GM12891 (cell line): ENCODE measurements at regions not wholly inside any gene's neighbourhood (a gene's known extent, or its start where the extent isn't known, plus 50 kb on each side); places are given as distances from the start of the nearest gene placed in this dataset.
A peak's percentile ranks its signal among the peaks of the same experiment; 100 is the strongest.

ENCODE experiments used
- DNase-seq: peaks from one replicate; pipeline ENCODE4 v3.0.0; 2011; ENCODE audit warnings: low spot score; ENCODE audit not compliant: insufficient read length
- FAIRE-seq: peaks from 2 replicates; lab custom pipeline; 2011; peaks lifted over from hg19 to GRCh38; lab: Jason Lieb, UNC
- PAX5 ChIP-seq: IDR thresholded peaks from 2 replicates; pipeline ENCODE4 v1.6.1; 2011; ENCODE audit warnings: low read length, moderate library complexity, mild to moderate bottlenecking; ENCODE audit not compliant: insufficient read depth, severe bottlenecking
- POLR2A ChIP-seq: IDR thresholded peaks from 2 replicates; pipeline ENCODE4 v1.6.1; 2011; ENCODE audit warnings: low read depth, low read length, control low read depth
- POLR2AphosphoS5 ChIP-seq: IDR thresholded peaks from 2 replicates; pipeline ENCODE4 v1.6.1; 2011; ENCODE audit warnings: low read depth, low read length, control low read depth
- POU2F2 ChIP-seq: IDR thresholded peaks from 2 replicates; pipeline ENCODE4 v1.6.1; 2011; ENCODE audit warnings: low read depth, mild to moderate bottlenecking, control low read depth, low read length, moderate library complexity
- SPI1 ChIP-seq: IDR thresholded peaks from 2 replicates; pipeline ENCODE4 v1.6.1; 2011; ENCODE audit warnings: low read depth, low read length, control low read depth
- TAF1 ChIP-seq: IDR thresholded peaks from 2 replicates; pipeline ENCODE4 v1.6.1; 2011; ENCODE audit warnings: low read depth, low read length, control low read depth

DNA sequence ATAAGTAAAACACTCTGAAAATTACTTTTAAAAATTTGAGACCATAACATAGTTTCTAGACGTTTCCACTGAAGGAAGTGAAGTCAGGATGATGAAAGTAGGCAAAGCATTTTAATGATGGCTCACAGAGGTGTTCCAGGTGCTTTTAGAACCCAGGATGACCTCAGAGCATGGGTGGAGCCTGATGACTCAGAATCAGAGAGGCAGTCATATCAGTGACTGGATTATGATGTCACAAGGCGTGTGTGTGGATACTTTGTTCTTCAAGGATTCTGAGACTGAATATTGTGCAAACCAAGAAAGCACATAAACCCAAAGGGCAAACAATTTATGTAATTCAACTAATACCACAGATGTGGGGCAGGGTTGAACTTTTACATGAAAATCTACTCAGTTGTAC lies 200.2 kb upstream of the FOXN2 start:
- TF ChIP-seq PAX5 (no peak), POLR2AphosphoS5 (no peak), POU2F2 (no peak), POLR2A (no peak), TAF1 (no peak), SPI1 (no peak)
- DNase-seq (no peak), FAIRE-seq (no peak)

DNA sequence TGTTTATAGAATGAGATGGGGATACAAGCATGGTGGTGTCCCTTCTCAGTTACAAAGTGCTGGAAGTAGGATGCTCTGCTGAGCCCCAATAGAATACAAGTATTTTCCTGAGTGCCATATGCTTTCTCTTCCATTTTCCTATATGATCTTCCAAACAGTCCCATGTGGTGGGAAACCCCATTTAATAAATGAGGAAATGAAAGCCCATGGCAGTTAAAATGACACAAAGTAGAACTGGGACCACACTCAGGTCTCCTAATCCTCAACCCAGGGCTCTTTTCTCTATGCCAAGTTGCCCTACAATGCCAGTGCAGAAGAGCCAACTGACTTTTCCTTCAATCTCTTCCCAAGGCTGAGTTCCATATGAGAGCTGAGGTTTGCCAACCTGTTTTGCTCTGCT lies 198.0 kb upstream of the FOXN2 start:
- DNase-seq, result no peak
- no peak for FAIRE-seq
- TF ChIP-seq SPI1, result peak; percentile 78
- no peak for TF ChIP-seq POU2F2
- no peak for TF ChIP-seq TAF1
- no peak for TF ChIP-seq POLR2AphosphoS5
- TF ChIP-seq POLR2A, result no peak
- no peak for TF ChIP-seq PAX5

DNA sequence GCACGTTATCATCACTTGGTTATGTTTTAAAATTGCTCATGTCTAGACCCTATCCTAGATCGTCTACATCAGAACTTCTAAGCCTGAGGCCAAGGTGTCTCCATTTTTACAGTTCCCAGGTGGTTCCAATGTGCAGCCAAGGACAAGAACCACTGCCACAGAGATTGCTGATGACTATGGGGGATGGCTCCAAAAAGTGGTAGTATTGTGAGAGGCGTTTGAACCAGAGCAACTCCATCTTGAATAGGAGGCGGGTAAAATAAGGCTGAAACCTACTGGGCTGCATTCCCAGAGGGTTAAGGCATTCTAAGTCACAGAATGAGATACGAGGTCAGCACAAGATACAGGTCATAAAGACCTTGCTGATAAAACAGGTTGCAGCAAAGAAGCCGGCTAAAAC lies 195.6 kb upstream of the FOXN2 start:
- no peak for TF ChIP-seq POU2F2
- no peak for TF ChIP-seq POLR2AphosphoS5
- TF ChIP-seq POLR2A, result no peak
- FAIRE-seq (no peak), DNase-seq (no peak)

DNA sequence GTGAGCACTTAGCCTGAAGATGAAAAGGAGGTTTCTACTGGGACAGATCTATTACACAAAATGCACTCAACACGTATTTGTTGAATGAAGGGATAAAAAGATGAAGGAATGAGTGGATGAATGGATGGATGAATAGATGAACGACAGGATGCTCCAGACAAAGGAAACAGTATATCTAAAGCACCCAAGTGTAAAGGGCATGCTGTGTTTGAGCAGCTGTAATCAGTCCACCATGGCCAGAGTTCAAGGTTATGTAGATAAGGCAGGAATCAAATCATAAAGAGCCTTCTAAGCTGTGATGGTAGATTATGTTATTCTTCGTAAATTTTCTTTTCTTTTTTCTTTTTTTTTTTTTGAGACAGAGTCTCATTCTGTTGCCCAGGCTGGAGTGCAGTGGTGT lies 194.4 kb upstream of the FOXN2 start:
- FAIRE-seq (no peak), DNase-seq (no peak)
- TF ChIP-seq POU2F2 (no peak), SPI1 (no peak), PAX5 (no peak), POLR2A (no peak), POLR2AphosphoS5 (no peak), TAF1 (no peak)

DNA sequence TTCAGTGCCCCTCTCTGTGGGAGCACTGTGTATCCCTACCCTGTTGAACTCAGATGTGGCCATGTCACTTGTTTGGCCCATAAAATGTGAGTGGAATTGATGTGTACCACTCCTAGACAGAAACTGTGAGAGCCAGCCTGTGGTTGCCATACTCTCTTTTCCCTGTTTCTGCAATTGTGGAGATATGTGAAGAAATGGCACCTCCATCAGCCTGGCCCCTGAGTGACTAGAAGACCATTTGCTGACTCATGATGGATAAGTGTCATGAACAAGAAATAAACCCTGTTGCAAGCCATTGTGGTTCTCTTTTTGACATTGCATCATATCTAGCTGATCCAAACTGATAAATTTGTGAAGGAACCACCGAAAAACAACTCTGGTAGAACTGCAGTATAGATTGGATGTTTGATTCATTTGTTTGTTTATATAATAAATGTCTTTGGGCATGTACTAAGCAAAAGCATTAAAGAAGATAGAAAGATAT lies 193.7 kb upstream of the FOXN2 start:
- TF ChIP-seq SPI1 (no peak), POLR2AphosphoS5 (no peak), PAX5 (no peak), POLR2A (no peak), TAF1 (no peak), POU2F2 (no peak)
- no peak for DNase-seq
- FAIRE-seq, result no peak

DNA sequence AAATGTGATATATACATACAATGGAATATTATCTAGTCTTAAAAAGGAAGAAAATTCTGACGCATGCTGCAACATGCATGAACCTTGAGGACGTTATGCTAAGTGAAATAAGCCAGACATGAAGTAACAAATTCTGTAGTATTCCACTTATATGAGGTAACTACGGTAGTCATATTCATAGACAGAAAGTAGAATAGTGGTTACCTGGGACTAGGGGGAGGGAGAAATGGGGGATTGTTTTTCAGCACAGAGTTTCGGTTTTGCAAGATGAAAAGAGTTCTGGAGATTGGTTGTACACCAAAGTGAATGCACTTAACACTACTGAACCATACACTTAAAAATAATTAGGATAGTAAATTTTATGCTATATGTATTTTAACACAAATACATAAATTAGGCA lies 192.3 kb upstream of the FOXN2 start:
- no peak for FAIRE-seq
- DNase-seq, result no peak
- TF ChIP-seq POU2F2, result no peak
- no peak for TF ChIP-seq SPI1
- TF ChIP-seq POLR2A, result no peak
- TF ChIP-seq PAX5, result no peak
- TF ChIP-seq POLR2AphosphoS5, result no peak

DNA sequence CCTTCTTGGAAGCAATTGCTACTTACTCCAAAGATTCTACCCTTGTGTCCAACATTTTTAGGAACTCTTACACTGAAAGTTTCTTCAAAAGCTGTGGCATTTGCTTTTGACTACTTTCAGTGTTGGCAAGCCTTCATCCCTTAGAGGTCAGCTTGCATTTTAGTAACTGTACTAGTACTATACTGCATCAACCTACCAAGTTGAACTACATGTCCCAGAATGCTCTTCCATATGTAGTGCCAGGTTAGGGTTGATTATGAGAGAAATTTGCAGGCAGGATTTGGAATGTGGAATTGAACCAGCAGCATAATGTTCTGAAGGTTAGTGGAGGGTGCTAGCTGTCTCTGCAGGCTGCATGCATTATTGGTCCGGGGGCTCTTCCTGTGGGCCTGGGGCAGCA lies 189.9 kb upstream of the FOXN2 start:
- DNase-seq, result no peak
- TF ChIP-seq TAF1 (no peak), POLR2A (no peak), PAX5 (no peak), POLR2AphosphoS5 (no peak)
- FAIRE-seq, result no peak

DNA sequence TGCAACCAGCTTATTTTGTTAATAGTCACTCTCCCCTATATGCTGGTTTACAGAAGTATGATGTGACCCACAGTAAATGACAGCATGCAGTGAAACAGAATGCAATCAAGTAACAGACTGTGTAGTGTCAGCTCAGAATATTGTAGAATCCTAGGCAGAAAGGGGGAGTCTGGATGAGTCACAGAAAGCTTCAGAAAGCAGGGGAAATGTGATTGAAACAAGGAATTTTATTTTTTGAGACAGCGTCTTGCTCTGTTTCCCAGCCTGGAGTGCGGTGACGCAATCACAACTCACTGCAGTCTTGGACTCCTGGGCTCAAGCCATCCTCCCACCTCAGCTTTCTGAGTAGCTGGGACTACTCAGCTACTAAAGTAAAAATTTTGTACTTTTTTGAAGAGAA lies 188.3 kb upstream of the FOXN2 start:
- FAIRE-seq, result no peak
- TF ChIP-seq SPI1 (no peak), POLR2AphosphoS5 (no peak), POU2F2 (no peak), TAF1 (no peak), POLR2A (no peak), PAX5 (no peak)

DNA sequence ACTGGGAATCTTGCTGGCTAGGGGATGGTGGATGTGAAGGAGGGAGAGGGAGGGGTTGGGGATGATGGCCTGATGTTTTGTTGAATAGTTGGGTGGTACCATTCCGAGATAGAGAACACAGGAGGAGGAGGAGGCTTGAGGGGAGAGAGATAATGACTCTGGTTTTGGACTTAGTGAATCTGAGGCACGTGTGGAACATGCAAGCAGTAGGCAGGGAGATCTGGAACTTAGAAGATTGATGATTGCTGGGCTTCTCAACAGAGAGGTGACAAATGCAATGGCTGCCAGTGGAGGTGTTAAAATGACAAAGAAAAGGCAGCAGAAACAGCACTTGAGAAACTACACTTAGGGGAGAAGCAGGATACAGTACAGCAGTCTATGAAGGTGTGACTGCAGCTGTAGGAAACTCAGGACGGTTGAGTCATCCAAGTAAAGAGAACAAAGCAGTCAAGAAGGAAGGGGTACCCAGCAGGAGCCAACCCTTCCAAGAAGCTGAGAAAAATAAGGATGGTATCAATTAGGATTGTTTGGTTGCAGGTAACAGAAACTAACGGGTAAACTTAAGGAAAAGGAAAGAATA lies 186.8 kb upstream of the FOXN2 start:
- DNase-seq, result no peak
- TF ChIP-seq SPI1 (no peak), POLR2A (no peak), PAX5 (no peak), TAF1 (no peak), POLR2AphosphoS5 (no peak), POU2F2 (no peak)
- FAIRE-seq, result no peak

More for the DNA sequence above, 188.3 kb upstream of the FOXN2 start:
- no peak for DNase-seq

DNA sequence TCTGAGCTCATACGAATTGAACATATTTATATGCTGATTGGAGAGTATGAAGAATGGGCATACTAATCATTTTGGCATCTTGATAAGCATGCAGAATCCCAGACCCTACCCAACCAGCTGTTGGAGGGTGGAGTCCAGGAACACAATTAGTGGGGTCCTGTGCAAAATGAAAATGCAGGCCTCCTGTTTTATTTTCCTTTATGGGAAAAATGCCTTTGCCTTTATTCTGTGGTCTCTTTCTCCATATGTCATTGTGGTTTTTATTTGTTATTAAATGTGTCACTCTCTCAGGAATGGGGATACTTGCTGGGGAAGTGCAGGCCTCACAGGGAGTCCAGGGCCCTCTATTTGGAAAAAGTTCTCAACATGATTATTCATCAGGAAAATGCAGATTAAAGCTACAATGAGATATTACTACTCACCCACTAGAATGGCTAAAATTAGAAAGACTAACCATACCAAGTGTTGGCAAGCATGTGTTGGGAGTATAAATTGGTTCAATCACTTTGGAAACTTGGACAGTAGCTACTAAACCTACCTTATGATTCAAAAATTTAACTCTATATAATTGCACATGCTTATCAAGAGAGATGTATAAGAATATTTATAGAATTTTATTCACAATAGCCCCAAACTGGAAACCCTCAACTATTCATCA lies 185.1 kb upstream of the FOXN2 start:
- TF ChIP-seq TAF1, result no peak
- TF ChIP-seq PAX5, result no peak
- TF ChIP-seq SPI1, result no peak
- no peak for TF ChIP-seq POLR2AphosphoS5
- no peak for TF ChIP-seq POLR2A
- TF ChIP-seq POU2F2, result no peak
- FAIRE-seq (no peak), DNase-seq (no peak)
